NB4 (cell line): ENCODE measurements at regions not wholly inside any gene's neighbourhood (a gene's known extent, or its start where the extent isn't known, plus 50 kb on each side); places are given as distances from the start of the nearest gene placed in this dataset.

Experiments used
- CTCF ChIP-seq: IDR thresholded peaks from one replicate; pipeline ENCODE4 v1.5.1; 2012; ENCODE audit warnings: low read depth, low read length
- POLR2A ChIP-seq: IDR thresholded peaks from 2 replicates; pipeline ENCODE4 v1.6.1; 2011; ENCODE audit warnings: mild to moderate bottlenecking; ENCODE audit not compliant: insufficient read length; ENCODE audit errors: extremely low read depth
- TF ChIP-seq, protein P1 (sequence below): IDR thresholded peaks from 2 replicates; pipeline ENCODE4 v1.6.1; 2011; ENCODE audit warnings: low read depth, low read length

- no peak for TF ChIP-seq CTCF
- TF ChIP-seq, protein P1, sequence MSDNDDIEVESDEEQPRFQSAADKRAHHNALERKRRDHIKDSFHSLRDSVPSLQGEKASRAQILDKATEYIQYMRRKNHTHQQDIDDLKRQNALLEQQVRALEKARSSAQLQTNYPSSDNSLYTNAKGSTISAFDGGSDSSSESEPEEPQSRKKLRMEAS = no peak
- TF ChIP-seq POLR2A = no peak
Observed at GRCh38 chr11:112752563-112752962, 208.7 kb upstream of the NCAM1 start.
